ENCODE measurements at regions not wholly inside any gene's neighbourhood (a gene's known extent, or its start where the extent isn't known, plus 50 kb on each side); places are given as distances from the start of the nearest gene placed in this dataset.

- DNase-seq (ENCODE audit: low spot score) = peak; percentile 70
Measured at GRCh38 chr3:10738688-10739372, 77.2 kb upstream of the SLC6A11 start.

GRCh38 chr3:10740954-10741353, 75.1 kb upstream of the SLC6A11 start:
- DNase-seq (ENCODE audit: low spot score) = no peak

GRCh38 chr3:10741891-10742671, 73.9 kb upstream of the SLC6A11 start:
- no peak for DNase-seq (ENCODE audit: low spot score)

DNA sequence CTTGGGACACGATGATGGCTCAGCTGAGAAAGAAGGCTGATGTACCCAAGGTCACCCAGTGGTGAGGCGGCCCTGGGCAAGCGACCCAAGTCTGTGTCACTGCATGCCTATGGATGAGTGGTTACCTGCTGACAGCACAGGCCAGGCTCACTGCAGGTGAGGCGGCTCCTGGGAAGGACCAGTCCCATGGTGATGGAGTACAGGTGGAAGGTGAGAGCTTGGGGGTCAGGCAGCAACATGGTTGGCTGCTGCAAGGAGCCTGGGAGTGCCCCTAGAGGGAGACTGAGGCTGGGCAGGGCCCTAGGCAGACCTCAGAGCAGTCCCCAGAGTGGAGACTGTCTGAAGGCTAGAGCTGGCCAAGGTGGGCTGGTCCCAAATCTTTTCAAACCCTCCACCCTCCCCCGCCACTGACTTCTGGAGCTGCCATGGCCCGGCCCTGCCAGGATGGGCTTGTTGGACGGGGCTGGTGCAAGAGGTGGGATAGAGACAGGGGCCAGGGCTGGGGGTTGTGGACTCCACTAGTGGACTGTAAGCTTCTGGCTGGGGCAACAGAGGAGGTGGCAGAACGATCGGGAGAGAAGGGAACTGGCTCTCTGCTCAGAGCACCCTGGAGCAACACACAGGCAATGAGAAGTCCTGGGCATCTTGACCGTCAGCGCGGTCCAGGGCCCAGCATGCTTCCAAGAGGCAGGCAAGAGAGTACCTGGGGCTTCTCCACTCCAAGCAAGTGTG, 72.5 kb upstream of the SLC6A11 start:
- DNase-seq (ENCODE audit: low spot score) = no peak

DNA sequence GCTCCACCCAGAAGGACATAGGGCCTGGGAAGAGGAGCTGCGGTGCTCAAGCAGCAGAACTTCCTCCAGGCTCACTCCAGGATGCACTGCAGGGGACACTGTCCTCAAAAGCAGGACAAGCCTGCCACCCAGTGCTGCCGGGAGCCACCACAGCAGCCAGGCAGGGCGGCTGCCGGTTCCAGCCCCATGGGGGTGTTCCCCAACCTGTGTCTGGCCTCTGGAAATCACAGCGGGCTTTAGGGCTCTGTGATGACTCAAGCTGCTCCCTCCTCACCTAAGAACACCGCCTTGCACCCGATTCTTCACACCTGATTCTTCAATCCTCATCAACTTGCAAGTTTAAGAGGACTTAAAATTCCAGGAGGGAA, 71.9 kb upstream of the SLC6A11 start:
- DNase-seq (ENCODE audit: low spot score) = no peak

DNA sequence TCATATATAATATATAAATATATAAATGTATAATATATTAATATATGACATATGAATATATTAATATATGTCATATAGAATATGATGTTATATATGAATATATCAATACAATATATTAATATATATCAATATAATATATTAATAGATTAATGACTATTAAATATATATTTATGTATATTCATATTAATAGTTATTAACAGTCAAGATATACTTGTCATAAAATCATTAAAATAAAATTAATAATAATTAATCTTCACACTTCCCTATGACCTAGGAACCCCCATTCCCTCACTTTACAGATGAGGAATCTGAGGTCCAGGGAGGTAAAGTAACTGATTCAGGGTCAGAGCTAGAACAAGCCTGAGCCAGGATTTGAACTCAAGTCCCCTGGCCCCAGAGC, 70.6 kb upstream of the SLC6A11 start:
- DNase-seq (ENCODE audit: low spot score) = no peak

DNA sequence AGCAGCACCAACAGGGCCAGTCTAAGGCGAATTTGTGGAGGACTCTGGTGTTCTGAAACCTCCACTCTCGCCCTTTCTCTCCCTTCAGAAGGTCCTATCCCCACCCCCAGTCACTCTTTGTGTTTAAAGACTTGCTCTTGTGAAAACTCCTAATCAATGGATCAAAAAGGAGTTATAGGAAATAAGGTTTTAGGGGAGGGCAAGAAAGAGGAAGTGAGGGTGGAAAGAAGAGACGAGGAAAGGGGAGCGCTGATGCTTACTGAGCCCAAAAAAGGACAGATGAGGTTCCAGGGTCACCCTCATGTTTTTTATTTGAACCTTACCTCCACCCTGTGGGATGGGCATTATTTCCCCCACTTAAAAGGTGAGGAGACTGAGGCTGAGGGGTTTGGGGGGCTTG, 70.0 kb upstream of the SLC6A11 start:
- no peak for DNase-seq (ENCODE audit: low spot score)

DNA sequence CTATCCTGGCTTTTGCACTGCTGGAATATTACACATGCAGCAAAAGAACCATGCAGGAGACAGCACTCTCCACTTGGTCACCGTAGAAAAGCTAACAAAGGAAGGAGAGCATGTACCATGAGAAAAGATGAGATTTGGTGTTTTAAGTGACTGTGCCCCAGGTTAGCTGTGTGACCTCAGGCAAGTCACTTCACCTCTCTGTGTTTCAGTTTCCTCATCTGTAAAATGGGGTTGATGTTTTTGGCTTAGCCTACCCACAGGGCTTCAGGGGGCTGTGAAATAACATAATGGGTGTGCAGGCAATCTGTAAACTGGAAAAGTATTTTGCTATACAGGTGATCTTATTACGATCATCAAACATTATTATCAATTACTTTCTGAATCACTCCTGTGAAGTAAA, 69.3 kb upstream of the SLC6A11 start:
- DNase-seq (ENCODE audit: low spot score) = no peak

- DNase-seq (ENCODE audit: low spot score) = no peak
Measured at GRCh38 chr3:10747341-10747740, 68.7 kb upstream of the SLC6A11 start.

GRCh38 chr3:10748040-10748439, 68.0 kb upstream of the SLC6A11 start:
- no peak for DNase-seq (ENCODE audit: low spot score)

DNA sequence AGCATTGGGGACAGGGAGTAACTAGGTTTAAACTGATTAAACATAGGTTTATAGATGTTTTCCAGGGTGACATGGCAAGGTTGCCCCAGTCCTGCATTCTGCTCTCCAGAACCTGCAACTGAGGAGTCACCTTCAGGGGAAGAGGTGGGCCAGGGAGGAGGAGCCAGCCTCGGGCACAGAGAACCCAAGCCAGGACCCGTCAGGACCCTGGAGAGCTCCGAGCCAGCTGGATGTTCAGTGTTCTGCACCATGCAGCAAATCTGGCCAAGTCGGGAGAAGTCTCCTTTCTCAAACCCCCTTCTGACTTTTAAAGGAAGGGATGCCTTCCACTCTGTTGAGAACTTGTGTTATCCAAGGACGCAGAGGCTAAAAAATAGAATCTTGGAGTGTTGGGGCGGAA, 62.1 kb upstream of the SLC6A11 start:
- DNase-seq (ENCODE audit: low spot score) = peak; percentile 2

- no peak for DNase-seq (ENCODE audit: low spot score)
Measured at GRCh38 chr3:10756546-10756945, 59.5 kb upstream of the SLC6A11 start.

DNA sequence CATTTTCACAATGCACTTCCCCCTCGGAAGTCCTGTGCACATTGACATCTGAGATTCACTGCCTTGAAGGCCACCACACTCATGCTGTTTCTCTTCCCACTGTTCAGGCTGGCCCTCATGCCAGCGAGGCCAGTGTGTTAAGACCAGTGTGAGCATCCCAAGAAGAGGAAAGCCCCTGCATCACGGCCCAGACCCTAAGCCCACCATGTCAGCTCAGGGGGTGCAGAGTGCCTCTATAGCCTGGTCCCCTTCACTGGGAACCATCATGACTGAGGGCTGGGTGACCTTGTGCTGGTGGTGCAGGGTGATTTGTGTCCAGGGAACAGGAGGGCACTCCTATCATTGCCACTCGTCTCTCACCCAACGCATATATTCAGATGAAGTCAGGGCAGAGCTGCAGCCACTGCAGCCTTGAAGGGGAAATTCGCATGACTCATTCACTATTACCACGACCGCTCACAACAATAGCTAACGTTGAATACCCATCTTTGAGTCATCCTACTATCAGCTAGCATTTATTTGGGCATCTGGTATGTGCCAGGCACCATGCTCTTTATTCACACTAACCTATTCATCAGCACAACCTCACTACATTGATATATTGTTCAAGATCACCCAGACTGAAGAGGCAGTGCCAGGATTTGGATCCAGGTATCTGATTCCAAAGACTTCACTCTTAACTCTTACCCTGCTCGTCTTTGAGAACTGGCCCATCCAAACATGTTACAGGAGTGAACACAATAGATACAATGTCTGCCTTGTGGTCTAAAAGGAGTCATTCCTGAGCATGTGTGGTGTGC, 58.8 kb upstream of the SLC6A11 start:
- no peak for DNase-seq (ENCODE audit: low spot score)

DNA sequence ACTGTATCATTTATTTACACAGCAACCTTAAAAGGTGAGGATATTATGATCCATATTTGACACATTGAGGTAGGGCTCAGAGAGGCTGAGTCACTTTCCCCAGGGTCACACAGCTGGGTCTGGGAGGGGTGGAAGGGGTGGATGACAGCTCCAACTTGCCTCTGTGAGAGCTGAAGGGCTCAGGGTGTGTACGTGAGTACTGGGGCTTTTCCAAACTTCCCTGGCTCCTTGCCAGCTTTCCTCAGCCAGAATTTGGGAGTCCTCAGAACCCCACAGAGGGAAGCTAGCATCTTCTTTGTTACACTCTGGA, 58.3 kb upstream of the SLC6A11 start:
- DNase-seq (ENCODE audit: low spot score) = no peak

DNA sequence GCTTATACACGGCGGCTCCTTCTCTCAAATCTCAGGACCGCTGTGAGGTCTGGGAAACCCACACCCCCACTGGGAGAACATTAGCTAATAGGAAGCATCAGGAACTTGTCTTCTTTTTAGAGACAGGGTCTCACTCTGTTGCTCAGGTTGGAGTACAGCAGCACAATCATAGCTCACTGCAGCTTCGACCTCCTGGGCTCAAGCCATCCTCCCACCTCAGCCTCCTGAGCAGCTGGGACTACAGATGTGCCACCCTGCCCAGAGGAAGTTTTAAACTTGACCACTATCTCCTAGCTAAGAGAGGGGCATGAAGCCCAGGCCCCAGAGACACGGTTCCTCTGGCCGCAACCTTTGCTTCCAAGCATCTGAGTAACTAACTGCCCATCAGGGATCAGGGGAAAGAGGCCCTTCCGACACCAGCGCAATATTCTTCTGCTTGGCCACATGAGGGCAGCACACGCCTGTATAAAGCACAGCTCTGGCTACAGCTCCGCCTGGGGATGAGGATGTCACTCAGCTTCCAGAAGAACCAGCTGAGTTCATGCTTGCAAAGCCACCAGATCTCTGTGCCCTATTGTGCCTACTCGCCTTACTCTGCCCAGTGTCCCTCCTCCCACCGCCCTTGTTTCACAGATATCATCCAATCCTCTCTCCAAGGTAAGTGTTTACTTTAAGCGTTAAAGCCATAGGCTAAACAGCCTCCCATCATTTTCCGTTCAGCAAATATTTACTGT, 57.6 kb upstream of the SLC6A11 start:
- DNase-seq (ENCODE audit: low spot score) = peak; percentile 42

DNA sequence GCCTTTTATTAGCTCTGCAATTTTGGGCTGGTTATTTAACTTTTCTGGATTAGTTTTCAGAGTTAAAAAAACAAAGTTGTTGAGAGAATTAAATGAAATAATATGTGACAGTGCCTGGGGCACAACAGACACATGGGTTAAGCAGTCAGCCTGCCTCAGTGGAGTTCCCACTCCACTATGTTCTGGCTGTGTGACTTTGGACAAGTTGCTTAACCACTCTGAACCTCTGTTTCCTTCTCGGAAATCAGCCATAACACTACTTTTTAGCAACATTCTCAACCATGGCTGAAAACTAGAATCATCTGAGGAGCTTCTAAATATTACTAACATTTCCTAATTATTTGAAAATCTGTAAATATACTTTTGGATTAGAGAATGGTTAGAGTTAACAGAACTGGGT, 56.5 kb upstream of the SLC6A11 start:
- no peak for DNase-seq (ENCODE audit: low spot score)

DNA sequence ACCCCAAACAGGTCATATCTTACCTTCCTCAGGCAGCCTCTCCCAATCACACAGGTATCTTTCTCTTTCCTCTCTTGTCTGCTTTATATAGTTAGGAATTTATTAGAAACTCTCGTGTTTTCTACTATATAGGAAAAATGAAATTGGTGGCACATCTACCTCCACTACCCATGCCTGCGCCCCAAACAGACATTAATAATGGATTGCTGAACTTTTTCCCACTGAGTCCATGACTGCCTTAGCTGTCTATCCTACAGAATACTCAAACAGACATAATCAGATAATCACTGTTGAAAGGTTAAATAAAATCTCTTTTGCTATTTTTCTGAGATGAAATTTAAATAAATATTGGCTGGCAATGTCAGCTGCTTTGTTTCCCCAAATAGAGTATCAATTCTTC, 55.8 kb upstream of the SLC6A11 start:
- DNase-seq (ENCODE audit: low spot score) = no peak

DNA sequence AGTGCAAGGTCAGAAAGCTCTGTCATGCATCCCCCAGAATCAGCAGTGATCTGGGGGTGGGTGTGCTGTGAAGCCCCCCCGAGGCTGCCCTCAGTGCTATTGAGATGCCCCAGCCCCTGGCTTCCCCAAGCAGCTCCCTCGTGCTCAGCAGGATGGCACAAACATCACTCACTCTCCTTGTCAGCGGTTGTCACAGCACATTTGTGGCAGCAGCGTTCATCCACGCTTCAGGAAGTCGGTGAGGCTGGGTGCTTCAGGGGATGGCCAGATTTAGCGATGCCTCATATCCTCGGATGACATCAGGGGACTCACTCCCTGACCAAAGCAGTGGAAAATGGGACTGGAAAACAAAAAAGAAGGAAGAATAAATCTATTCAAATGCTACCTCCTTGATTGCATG, 54.4 kb upstream of the SLC6A11 start:
- DNase-seq (ENCODE audit: low spot score) = no peak

DNA sequence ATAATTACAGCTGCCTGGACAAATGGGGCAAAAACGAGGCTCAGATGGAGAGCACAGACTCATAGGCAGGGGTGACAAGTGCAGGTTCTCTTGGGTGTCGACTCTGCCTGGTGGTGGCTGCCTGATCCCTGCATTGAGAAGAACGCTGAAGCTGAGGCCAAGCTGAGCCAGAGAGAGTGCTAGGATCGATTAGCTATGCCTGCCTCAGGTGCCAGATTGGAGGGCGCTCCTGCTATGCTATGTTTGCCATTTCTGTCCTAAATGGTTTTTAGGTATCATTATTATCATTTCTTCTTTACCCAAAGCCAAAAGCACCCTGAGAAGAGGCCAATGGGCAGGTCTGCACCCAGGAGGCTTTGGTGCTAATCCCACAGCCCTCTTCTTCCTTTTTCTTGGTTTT, 53.9 kb upstream of the SLC6A11 start:
- no peak for DNase-seq (ENCODE audit: low spot score)

DNA sequence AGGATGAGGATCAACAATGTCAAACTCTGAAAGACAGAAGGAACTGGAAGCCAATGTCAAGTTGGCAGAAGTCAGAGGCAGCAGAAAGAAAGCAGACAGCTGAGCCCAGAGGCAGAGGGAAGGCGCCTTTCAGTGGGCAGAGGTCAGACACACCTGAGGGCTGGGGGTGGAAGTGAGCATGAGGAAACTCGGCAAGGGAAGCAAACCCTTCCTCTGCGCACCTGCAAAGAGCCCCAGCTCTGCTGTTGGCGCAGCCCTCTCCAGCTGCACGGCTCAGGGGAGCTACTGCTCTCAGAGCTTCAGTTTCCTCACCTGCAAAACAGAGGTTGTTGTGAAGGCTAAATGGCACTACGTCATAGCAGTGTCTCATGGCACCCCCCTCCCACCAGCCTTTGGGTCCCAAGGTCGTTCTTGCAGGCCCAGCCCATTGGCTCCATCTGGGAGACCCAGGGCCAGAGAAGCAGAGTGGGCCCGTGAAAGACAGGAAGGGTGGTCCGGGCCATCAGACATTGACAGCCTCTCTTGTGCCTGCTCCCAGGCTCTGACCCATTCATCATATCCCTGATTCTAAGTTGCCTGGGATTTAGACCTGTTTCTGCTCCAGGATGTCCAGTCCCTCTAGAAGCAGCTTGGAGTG, 53.3 kb upstream of the SLC6A11 start:
- no peak for DNase-seq (ENCODE audit: low spot score)

DNA sequence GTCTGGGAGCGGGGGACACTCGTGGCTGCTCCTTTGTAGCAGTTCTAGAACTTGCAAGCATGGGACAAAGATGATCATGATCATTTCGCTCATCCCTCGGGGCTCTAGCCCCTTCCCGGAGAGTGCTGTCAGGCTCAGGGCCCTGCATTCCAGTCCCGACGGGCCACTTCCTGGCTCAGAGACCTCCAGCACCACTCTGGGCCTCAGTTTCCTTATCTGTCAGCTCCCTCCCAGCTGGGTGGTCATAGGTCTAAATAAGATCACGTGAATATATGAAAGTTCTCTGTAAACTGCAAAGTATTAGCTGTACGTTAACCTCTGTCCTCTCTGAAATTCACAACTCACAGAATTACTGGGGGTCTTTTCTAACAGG, 52.8 kb upstream of the SLC6A11 start:
- no peak for DNase-seq (ENCODE audit: low spot score)

Data from CD4-positive, alpha-beta T cell treated with Interleukin-2 at 100 ng/mL for 4 hours (primary cell).